Left hindlimb (tissue), 1 donor: ENCODE measurements at regions not wholly inside any gene's neighbourhood (a gene's known extent, or its start where the extent isn't known, plus 50 kb on each side); places are given as distances from the start of the nearest gene placed in this dataset.

ENCODE experiments used
- DNase-seq: peaks from one replicate; pipeline ENCODE4 v3.0.0-alpha.2; 2018

- no peak for DNase-seq
Measured at GRCh38 chr6:114605656-114606055, 262.8 kb upstream of the HS3ST5 start.

GRCh38 chr6:114600381-114600780 is 257.6 kb upstream of the HS3ST5 start:
- no peak for DNase-seq

GRCh38 chr6:114595591-114595990 is 252.8 kb upstream of the HS3ST5 start:
- no peak for DNase-seq

- DNase-seq, result no peak
Measured at GRCh38 chr6:114595186-114595585, 252.4 kb upstream of the HS3ST5 start.

- no peak for DNase-seq
Measured at GRCh38 chr6:114592506-114592905, 249.7 kb upstream of the HS3ST5 start.

- peak; percentile 41 for DNase-seq
Measured at GRCh38 chr6:114588726-114589125, 245.9 kb upstream of the HS3ST5 start.

- DNase-seq, result no peak
Measured at GRCh38 chr6:114586298-114586697, 243.5 kb upstream of the HS3ST5 start.

GRCh38 chr6:114581293-114581692 is 238.5 kb upstream of the HS3ST5 start:
- DNase-seq, result no peak

- no peak for DNase-seq
Measured at GRCh38 chr6:114580882-114581281, 238.1 kb upstream of the HS3ST5 start.

- no peak for DNase-seq
Measured at GRCh38 chr6:114579486-114579885, 236.7 kb upstream of the HS3ST5 start.

GRCh38 chr6:114577109-114577508 is 234.3 kb upstream of the HS3ST5 start:
- no peak for DNase-seq

- no peak for DNase-seq
Measured at GRCh38 chr6:114576330-114576729, 233.5 kb upstream of the HS3ST5 start.

GRCh38 chr6:114569669-114570068 is 226.8 kb upstream of the HS3ST5 start:
- DNase-seq, result peak; percentile 36

GRCh38 chr6:114564302-114564933 is 221.6 kb upstream of the HS3ST5 start:
- no peak for DNase-seq

- no peak for DNase-seq
Measured at GRCh38 chr6:114559419-114559818, 216.6 kb upstream of the HS3ST5 start.

GRCh38 chr6:114558153-114558552 is 215.3 kb upstream of the HS3ST5 start:
- DNase-seq, result no peak

- no peak for DNase-seq
Measured at GRCh38 chr6:114556846-114557488, 214.1 kb upstream of the HS3ST5 start.

- no peak for DNase-seq
Measured at GRCh38 chr6:114550316-114550715, 207.5 kb upstream of the HS3ST5 start.

GRCh38 chr6:114543696-114544095 is 200.9 kb upstream of the HS3ST5 start:
- DNase-seq, result no peak

GRCh38 chr6:114541794-114542193 is 199.0 kb upstream of the HS3ST5 start:
- DNase-seq, result no peak

GRCh38 chr6:114537977-114538376 is 195.2 kb upstream of the HS3ST5 start:
- no peak for DNase-seq

GRCh38 chr6:114534813-114535212 is 192.0 kb upstream of the HS3ST5 start:
- no peak for DNase-seq

- DNase-seq, result no peak
Measured at GRCh38 chr6:114524081-114524480, 181.3 kb upstream of the HS3ST5 start.

GRCh38 chr6:114523508-114523907 is 180.7 kb upstream of the HS3ST5 start:
- no peak for DNase-seq

GRCh38 chr6:114521926-114522325 is 179.1 kb upstream of the HS3ST5 start:
- no peak for DNase-seq
